ENCODE measurements at regions not wholly inside any gene's neighbourhood (a gene's known extent, or its start where the extent isn't known, plus 50 kb on each side); places are given as distances from the start of the nearest gene placed in this dataset.
"Not testable (repeated sequence)": the region's sequence is repeated elsewhere in the genome, so short reads cannot be mapped to it uniquely, and the experiment has no call there.

DNA sequence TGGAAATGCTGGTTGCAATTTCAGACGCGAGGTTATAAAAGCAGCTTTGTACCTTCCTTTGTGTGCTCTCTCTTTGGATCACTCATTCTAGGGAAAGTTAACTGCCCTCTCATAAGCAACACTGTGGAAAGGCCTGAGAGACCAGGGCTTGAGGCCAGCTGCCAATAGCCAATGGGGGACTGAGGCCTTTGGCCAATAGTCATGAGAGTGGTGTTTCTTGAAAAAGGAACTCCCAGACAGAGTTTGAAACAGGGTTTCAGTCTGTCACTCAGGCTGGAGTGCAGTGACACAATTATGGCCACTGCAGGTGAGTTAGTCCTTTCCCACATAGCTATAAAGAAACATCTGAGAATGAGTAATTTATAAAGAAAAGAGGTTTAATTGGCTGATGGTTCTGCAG lies 524.7 kb upstream of the SMIM31 start:
- no peaks in the 10 kb centered on the region for H3K36me3 ChIP-seq (ENCODE audit: control insufficient read depth, insufficient read depth, low read length)
- WGBS, 2 experiments (ENCODE audit: insufficient coverage in 2 of 2), result 86% methylated on average over 2 of the region's 2 CpGs; no CpG with 5 or more reads in 1 of the 2 experiments
- no peak overlapping the region for H3K4me3 ChIP-seq (ENCODE audit: extremely low read depth, insufficient read depth, low read length, poor library complexity, severe bottlenecking)
- H3K27ac ChIP-seq (ENCODE audit: low read depth, low read length, severe bottlenecking), result no peak overlapping the region
- no peaks in the 10 kb centered on the region for H3K4me1 ChIP-seq (ENCODE audit: control insufficient read depth, insufficient read depth, low read length, poor library complexity, severe bottlenecking)
- no peaks in the 10 kb centered on the region for H3K9me3 ChIP-seq (ENCODE audit: control insufficient read depth, low read length)

DNA sequence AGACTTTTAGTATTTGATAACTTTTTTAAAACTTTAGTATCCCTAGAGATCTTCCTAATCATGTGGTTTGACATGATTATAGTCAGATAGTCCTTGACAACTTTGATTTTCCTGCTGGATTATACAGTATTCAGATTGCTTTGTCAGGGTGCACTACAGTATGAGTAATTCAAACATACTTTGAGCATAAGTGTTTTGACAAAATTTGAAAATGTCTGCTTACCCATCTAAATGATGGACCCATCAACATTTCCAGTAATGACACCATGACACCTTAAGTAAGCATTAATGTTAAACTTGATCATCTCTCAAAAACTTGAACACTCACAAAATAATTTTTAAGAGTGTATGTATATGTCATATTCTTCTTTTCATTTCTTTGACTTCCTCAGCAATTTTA lies 514.5 kb upstream of the SMIM31 start:
- Histone ChIP-seq H3K9me3 (ENCODE audit: control insufficient read depth, low read length) (no peaks in the 10 kb centered on the region), H3K27ac (ENCODE audit: low read depth, low read length, severe bottlenecking) (no peak overlapping the region), H3K36me3 (ENCODE audit: control insufficient read depth, insufficient read depth, low read length) (no peaks in the 10 kb centered on the region), H3K4me3 (ENCODE audit: extremely low read depth, insufficient read depth, low read length, poor library complexity, severe bottlenecking) (no peak overlapping the region), H3K4me1 (ENCODE audit: control insufficient read depth, insufficient read depth, low read length, poor library complexity, severe bottlenecking) (no peaks in the 10 kb centered on the region)

DNA sequence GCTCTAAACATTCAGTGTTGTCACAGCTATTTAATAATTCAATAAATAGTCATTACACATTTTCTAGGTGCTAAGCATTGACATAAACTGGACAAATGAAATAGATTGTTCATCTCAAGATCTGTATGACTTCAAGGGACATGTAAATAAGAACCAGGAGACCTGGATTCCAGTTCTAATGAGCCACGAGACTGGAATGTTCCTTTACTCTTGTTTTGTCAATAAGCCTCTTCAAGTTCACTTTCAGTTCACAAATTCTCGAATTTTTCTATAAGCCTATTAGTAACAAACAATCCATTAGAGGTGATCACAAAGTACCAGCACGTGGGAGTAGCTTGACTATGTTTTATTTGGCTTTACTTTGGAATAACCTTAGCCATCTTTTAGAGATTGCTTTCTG lies 514.0 kb upstream of the SMIM31 start:
- Histone ChIP-seq H3K36me3 (ENCODE audit: control insufficient read depth, insufficient read depth, low read length) (no peaks in the 10 kb centered on the region), H3K4me1 (ENCODE audit: control insufficient read depth, insufficient read depth, low read length, poor library complexity, severe bottlenecking) (no peaks in the 10 kb centered on the region), H3K4me3 (ENCODE audit: extremely low read depth, insufficient read depth, low read length, poor library complexity, severe bottlenecking) (no peak overlapping the region), H3K27ac (ENCODE audit: low read depth, low read length, severe bottlenecking) (no peak overlapping the region), H3K9me3 (ENCODE audit: control insufficient read depth, low read length) (no peaks in the 10 kb centered on the region)
- WGBS, 2 experiments (ENCODE audit: insufficient coverage in 2 of 2), result 0% methylated on average over 1 of the region's 3 CpGs; no CpG with 5 or more reads in 1 of the 2 experiments

DNA sequence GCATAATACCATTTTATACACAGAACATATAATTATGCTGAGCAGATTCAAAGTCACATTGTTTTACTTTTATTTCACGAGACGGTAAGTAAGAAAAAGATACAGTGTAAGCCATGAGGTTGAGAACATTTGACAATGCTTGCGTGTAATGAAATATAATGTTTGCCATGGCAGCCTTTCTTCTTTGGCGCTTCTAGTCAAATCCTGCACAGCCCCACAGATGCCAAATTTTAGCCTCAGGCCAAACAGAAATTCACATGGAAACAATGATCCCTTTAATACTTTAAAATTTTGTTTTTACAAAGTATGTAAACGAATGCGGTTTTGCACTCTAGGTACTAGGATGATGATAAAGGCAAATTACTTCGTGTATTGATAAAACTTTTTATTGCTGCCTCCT lies 502.7 kb upstream of the SMIM31 start:
- Histone ChIP-seq H3K9me3 (ENCODE audit: control insufficient read depth, low read length) (no peaks in the 10 kb centered on the region), H3K27ac (ENCODE audit: low read depth, low read length, severe bottlenecking) (no peak overlapping the region), H3K4me3 (ENCODE audit: extremely low read depth, insufficient read depth, low read length, poor library complexity, severe bottlenecking) (no peak overlapping the region), H3K36me3 (ENCODE audit: control insufficient read depth, insufficient read depth, low read length) (no peaks in the 10 kb centered on the region), H3K4me1 (ENCODE audit: control insufficient read depth, insufficient read depth, low read length, poor library complexity, severe bottlenecking) (no peaks in the 10 kb centered on the region)
- 90 to 100% methylated on average over 1 to 4 of the region's 7 CpGs for WGBS, 2 experiments (ENCODE audit: insufficient coverage in 2 of 2)

DNA sequence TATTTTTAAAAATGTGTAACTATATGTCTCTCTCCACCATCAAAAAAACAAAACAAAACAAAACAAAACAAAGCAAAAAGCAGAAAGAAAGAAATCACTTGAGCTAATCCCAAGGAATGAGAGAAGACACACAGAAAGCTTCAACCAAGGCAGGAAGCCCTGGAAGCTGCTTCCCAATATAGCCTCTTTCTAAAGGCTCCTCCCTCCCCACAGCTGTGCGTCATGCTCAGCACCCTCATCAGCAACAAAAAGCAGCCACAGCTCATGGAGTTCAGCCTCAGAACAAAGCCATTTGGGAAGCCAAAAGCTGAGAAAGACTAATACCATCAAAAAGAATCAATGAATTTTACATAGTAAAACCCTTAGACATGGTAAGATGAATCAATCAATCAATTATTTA lies 501.6 kb upstream of the SMIM31 start:
- Histone ChIP-seq H3K4me1 (ENCODE audit: control insufficient read depth, insufficient read depth, low read length, poor library complexity, severe bottlenecking) (no peaks in the 10 kb centered on the region), H3K4me3 (ENCODE audit: extremely low read depth, insufficient read depth, low read length, poor library complexity, severe bottlenecking) (no peak overlapping the region), H3K9me3 (ENCODE audit: control insufficient read depth, low read length) (no peaks in the 10 kb centered on the region), H3K27ac (ENCODE audit: low read depth, low read length, severe bottlenecking) (no peak overlapping the region), H3K36me3 (ENCODE audit: control insufficient read depth, insufficient read depth, low read length) (no peaks in the 10 kb centered on the region)
- WGBS, 2 experiments (ENCODE audit: insufficient coverage in 2 of 2), result 0% methylated on average over 1 of the region's 1 CpG; no CpG with 5 or more reads in 1 of the 2 experiments

DNA sequence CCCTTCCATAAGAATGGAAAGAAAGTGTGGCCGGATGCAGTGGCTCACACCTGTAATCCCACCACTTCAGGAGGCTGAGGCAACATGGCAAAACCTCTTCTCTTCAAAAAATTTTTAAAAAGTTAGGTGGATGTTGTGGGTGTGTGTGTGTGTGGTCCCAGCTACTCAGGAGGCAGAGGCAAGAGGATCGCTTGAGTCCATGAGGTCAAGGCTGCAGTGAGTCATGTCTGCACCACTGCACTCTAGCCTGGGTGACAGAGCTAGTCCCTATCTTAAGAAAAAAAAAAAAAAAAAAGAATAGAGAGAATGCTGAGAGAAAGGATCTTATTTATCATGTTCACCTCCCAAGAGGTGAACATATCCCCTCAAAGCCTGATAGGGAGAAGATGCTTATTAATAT lies 492.1 kb upstream of the SMIM31 start:
- H3K4me3 ChIP-seq (ENCODE audit: extremely low read depth, insufficient read depth, low read length, poor library complexity, severe bottlenecking), result no peak overlapping the region
- H3K9me3 ChIP-seq (ENCODE audit: control insufficient read depth, low read length), result no peaks in the 10 kb centered on the region
- H3K27ac ChIP-seq (ENCODE audit: low read depth, low read length, severe bottlenecking), result no peak overlapping the region
- no peaks in the 10 kb centered on the region for H3K36me3 ChIP-seq (ENCODE audit: control insufficient read depth, insufficient read depth, low read length)
- no peaks in the 10 kb centered on the region for H3K4me1 ChIP-seq (ENCODE audit: control insufficient read depth, insufficient read depth, low read length, poor library complexity, severe bottlenecking)
- 76% methylated on average over 2 of the region's 2 CpGs; no CpG with 5 or more reads in 1 of the 2 experiments for WGBS, 2 experiments (ENCODE audit: insufficient coverage in 2 of 2)

DNA sequence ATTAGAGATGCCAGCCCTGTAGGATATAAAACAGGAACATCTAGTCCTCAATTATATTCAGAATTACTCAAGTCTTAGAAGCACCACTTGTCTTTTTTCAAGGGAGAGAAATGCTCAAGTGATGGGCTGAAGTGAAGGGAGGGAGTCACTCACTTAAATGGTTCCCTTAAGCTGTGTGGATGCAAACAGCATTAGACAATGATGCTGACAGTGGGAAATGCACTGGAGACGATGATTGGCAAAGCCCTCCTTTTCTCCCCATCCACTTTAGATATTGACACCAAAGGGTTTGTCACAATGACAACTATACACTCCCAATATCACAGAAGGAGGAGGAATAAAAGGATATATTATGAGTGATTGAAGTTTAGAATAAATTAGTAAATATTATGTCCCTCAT lies 491.4 kb upstream of the SMIM31 start:
- H3K9me3 ChIP-seq (ENCODE audit: control insufficient read depth, low read length); H3K27ac ChIP-seq (ENCODE audit: low read depth, low read length, severe bottlenecking); H3K36me3 ChIP-seq (ENCODE audit: control insufficient read depth, insufficient read depth, low read length); H3K4me1 ChIP-seq (ENCODE audit: control insufficient read depth, insufficient read depth, low read length, poor library complexity, severe bottlenecking); H3K4me3 ChIP-seq (ENCODE audit: extremely low read depth, insufficient read depth, low read length, poor library complexity, severe bottlenecking): not testable (repeated sequence)
- WGBS, 2 experiments (ENCODE audit: insufficient coverage in 2 of 2), result no CpG with 5 or more reads among the region's 1 CpG

DNA sequence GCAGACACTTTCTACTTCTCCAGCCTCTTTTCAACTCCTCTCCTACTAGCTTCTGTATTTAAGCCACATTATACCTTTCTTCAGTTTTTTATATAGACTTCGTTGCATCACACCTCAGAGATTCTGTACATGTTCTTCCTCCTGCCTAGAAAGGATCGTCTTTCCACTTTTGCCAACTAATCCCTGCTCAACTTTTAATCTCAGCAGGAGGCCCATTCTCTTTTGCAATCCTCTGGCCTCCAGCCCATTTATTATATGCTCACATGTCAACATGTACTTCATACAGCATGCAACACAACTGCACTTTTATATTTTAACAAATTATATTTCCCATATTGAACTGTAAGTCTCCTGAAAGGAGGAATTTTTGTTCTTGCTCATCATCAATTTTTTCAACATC lies 476.5 kb upstream of the SMIM31 start:
- H3K36me3 ChIP-seq (ENCODE audit: control insufficient read depth, insufficient read depth, low read length); H3K4me1 ChIP-seq (ENCODE audit: control insufficient read depth, insufficient read depth, low read length, poor library complexity, severe bottlenecking); H3K27ac ChIP-seq (ENCODE audit: low read depth, low read length, severe bottlenecking); H3K9me3 ChIP-seq (ENCODE audit: control insufficient read depth, low read length); H3K4me3 ChIP-seq (ENCODE audit: extremely low read depth, insufficient read depth, low read length, poor library complexity, severe bottlenecking): not testable (repeated sequence)
- WGBS, 2 experiments (ENCODE audit: insufficient coverage in 2 of 2), result 78 to 86% methylated on average over 2 of the region's 2 CpGs

DNA sequence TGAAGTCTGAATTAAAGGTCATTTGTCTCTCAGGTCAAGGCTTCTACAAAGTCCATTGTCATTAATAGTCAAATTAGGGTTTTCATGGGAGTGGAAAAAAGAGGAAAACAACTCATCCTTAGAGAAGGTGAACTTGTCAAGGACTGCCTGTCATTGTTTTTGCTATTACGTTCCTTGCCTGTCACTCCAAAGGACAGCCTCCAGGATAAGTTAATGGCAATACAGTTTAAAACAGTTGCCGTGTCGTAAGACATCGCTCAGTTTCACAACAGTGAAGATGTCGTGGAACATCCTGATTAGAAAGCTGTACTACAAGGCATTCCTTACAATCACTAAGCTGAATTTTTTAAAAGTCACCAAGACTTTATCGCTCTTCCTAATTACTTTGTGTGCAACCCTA lies 466.8 kb upstream of the SMIM31 start:
- Histone ChIP-seq H3K36me3 (ENCODE audit: control insufficient read depth, insufficient read depth, low read length) (no peaks in the 10 kb centered on the region), H3K4me1 (ENCODE audit: control insufficient read depth, insufficient read depth, low read length, poor library complexity, severe bottlenecking) (no peaks in the 10 kb centered on the region), H3K27ac (ENCODE audit: low read depth, low read length, severe bottlenecking) (no peak overlapping the region), H3K4me3 (ENCODE audit: extremely low read depth, insufficient read depth, low read length, poor library complexity, severe bottlenecking) (no peak overlapping the region), H3K9me3 (ENCODE audit: control insufficient read depth, low read length) (no peaks in the 10 kb centered on the region)
- WGBS, 2 experiments (ENCODE audit: insufficient coverage in 2 of 2), result 92% methylated on average over 5 of the region's 6 CpGs

DNA sequence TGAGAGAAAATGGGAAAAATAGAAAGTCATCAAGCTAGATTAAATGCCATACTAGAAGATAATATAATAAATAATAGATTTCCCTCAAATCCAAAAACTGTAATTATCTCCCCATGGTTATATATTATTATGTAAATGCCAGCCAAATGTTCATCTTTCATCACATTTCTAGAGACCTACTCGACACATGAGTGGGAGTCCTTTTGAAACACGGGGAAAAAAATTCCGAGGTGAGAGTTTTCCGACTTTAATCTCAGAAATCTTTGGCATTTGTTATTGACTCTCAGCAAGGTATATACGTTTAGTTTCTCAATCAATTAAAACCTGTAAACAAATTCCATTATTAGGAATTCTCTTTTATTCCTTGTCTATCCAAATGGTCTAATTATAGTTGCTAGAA lies 465.4 kb upstream of the SMIM31 start:
- Histone ChIP-seq H3K36me3 (ENCODE audit: control insufficient read depth, insufficient read depth, low read length) (no peaks in the 10 kb centered on the region), H3K27ac (ENCODE audit: low read depth, low read length, severe bottlenecking) (no peak overlapping the region), H3K4me1 (ENCODE audit: control insufficient read depth, insufficient read depth, low read length, poor library complexity, severe bottlenecking) (no peaks in the 10 kb centered on the region), H3K9me3 (ENCODE audit: control insufficient read depth, low read length) (no peaks in the 10 kb centered on the region), H3K4me3 (ENCODE audit: extremely low read depth, insufficient read depth, low read length, poor library complexity, severe bottlenecking) (no peak overlapping the region)
- 72% methylated on average over 4 of the region's 5 CpGs; no CpG with 5 or more reads in 1 of the 2 experiments for WGBS, 2 experiments (ENCODE audit: insufficient coverage in 2 of 2)

DNA sequence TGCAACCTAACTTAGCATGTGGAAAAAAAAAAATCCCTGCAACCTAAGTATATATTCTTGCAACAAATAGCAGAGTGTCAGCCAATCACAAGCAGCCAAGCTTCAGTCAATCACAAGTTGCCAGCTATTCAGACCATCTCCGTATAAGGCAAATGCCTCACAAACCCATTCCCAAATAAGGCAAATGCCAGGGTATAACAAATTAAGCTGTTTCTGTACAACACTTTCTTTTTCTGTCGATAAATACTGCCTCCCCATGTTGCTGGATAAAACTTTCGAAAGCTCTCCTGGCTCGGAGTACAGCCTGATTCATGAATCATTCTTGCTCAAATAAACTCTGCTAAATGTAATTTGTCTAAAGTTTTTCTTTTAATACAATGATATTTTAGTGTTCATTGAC lies 460.7 kb upstream of the SMIM31 start:
- Histone ChIP-seq H3K27ac (ENCODE audit: low read depth, low read length, severe bottlenecking) (no peak overlapping the region), H3K4me1 (ENCODE audit: control insufficient read depth, insufficient read depth, low read length, poor library complexity, severe bottlenecking) (no peaks in the 10 kb centered on the region), H3K4me3 (ENCODE audit: extremely low read depth, insufficient read depth, low read length, poor library complexity, severe bottlenecking) (no peak overlapping the region), H3K9me3 (ENCODE audit: control insufficient read depth, low read length) (no peaks in the 10 kb centered on the region), H3K36me3 (ENCODE audit: control insufficient read depth, insufficient read depth, low read length) (no peaks in the 10 kb centered on the region)
- WGBS, 2 experiments (ENCODE audit: insufficient coverage in 2 of 2), result 87 to 91% methylated on average over 1 to 2 of the region's 4 CpGs

DNA sequence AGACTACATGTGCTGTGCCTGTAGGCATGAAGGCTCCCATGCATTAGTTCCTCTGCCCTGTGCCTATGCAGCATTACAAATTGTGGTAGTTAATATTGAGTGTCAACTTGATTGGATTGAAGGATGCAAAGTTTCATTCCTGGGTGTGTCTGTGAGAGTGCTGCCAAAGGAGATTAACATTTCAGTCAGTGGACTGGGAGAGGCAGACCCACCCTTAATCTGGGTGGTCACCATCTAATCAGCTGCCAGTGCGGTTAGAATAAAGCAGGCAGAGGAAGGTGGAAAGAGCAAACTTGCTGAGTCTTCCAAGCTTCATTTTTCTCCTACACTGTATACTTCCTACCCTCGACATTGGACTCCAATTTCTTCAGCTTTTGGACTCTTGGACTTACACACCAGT lies 460.2 kb upstream of the SMIM31 start:
- H3K27ac ChIP-seq (ENCODE audit: low read depth, low read length, severe bottlenecking), result no peak overlapping the region
- 81 to 91% methylated on average over 1 to 2 of the region's 2 CpGs for WGBS, 2 experiments (ENCODE audit: insufficient coverage in 2 of 2)
- no peak overlapping the region for H3K4me3 ChIP-seq (ENCODE audit: extremely low read depth, insufficient read depth, low read length, poor library complexity, severe bottlenecking)
- no peaks in the 10 kb centered on the region for H3K4me1 ChIP-seq (ENCODE audit: control insufficient read depth, insufficient read depth, low read length, poor library complexity, severe bottlenecking)
- no peaks in the 10 kb centered on the region for H3K9me3 ChIP-seq (ENCODE audit: control insufficient read depth, low read length)
- no peaks in the 10 kb centered on the region for H3K36me3 ChIP-seq (ENCODE audit: control insufficient read depth, insufficient read depth, low read length)
